Stimulated activated CD4-positive, alpha-beta T cell treated with anti-CD3 and anti-CD28 coated beads, Interleukin-15, amount 100 ng/mL, for 24 hours (primary cell): ENCODE measurements at regions not wholly inside any gene's neighbourhood (a gene's known extent, or its start where the extent isn't known, plus 50 kb on each side); places are given as distances from the start of the nearest gene placed in this dataset.

ENCODE experiments used
- DNase-seq: peaks from one replicate; pipeline ENCODE4 v3.0.0-alpha.2; 2020

GRCh38 chr5:61623401-61624069 lies 291.5 kb downstream of the ZSWIM6 start:
- no peak for DNase-seq

- no peak for DNase-seq
Measured at GRCh38 chr5:61624553-61625136, 292.6 kb downstream of the ZSWIM6 start.

GRCh38 chr5:61625137-61625561 lies 293.1 kb downstream of the ZSWIM6 start:
- no peak for DNase-seq

GRCh38 chr5:61625681-61626621 lies 293.9 kb downstream of the ZSWIM6 start:
- DNase-seq = peak; percentile 64

GRCh38 chr5:61626639-61627282 lies 294.7 kb downstream of the ZSWIM6 start:
- DNase-seq = no peak

- no peak for DNase-seq
Measured at GRCh38 chr5:61627531-61627930, 295.5 kb downstream of the ZSWIM6 start.

- no peak for DNase-seq
Measured at GRCh38 chr5:61630908-61631307, 298.9 kb downstream of the ZSWIM6 start.

GRCh38 chr5:61631438-61631941 lies 299.4 kb downstream of the ZSWIM6 start:
- DNase-seq = no peak

- DNase-seq = no peak
Measured at GRCh38 chr5:61632064-61632463, 300.0 kb downstream of the ZSWIM6 start.

- no peak for DNase-seq
Measured at GRCh38 chr5:61635271-61635670, 303.2 kb downstream of the ZSWIM6 start.

- DNase-seq = no peak
Measured at GRCh38 chr5:61637566-61637965, 305.5 kb downstream of the ZSWIM6 start.

- no peak for DNase-seq
Measured at GRCh38 chr5:61638476-61638875, 306.4 kb downstream of the ZSWIM6 start.

GRCh38 chr5:61640179-61641021 lies 308.3 kb downstream of the ZSWIM6 start:
- no peak for DNase-seq

- DNase-seq = no peak
Measured at GRCh38 chr5:61641748-61642565, 309.9 kb downstream of the ZSWIM6 start.

GRCh38 chr5:61647672-61648071 lies 315.6 kb downstream of the ZSWIM6 start:
- no peak for DNase-seq

GRCh38 chr5:61649231-61649630 lies 317.2 kb downstream of the ZSWIM6 start:
- no peak for DNase-seq

GRCh38 chr5:61649971-61650370 lies 317.9 kb downstream of the ZSWIM6 start:
- DNase-seq = no peak

- no peak for DNase-seq
Measured at GRCh38 chr5:61650661-61651060, 318.6 kb downstream of the ZSWIM6 start.

- no peak for DNase-seq
Measured at GRCh38 chr5:61651195-61651594, 319.1 kb downstream of the ZSWIM6 start.

- DNase-seq = no peak
Measured at GRCh38 chr5:61652916-61653315, 320.9 kb downstream of the ZSWIM6 start.
